ENCODE measurements at regions not wholly inside any gene's neighbourhood (a gene's known extent, or its start where the extent isn't known, plus 50 kb on each side); places are given as distances from the start of the nearest gene placed in this dataset.
"Not testable (repeated sequence)": the region's sequence is repeated elsewhere in the genome, so short reads cannot be mapped to it uniquely, and the experiment has no call there.

DNA sequence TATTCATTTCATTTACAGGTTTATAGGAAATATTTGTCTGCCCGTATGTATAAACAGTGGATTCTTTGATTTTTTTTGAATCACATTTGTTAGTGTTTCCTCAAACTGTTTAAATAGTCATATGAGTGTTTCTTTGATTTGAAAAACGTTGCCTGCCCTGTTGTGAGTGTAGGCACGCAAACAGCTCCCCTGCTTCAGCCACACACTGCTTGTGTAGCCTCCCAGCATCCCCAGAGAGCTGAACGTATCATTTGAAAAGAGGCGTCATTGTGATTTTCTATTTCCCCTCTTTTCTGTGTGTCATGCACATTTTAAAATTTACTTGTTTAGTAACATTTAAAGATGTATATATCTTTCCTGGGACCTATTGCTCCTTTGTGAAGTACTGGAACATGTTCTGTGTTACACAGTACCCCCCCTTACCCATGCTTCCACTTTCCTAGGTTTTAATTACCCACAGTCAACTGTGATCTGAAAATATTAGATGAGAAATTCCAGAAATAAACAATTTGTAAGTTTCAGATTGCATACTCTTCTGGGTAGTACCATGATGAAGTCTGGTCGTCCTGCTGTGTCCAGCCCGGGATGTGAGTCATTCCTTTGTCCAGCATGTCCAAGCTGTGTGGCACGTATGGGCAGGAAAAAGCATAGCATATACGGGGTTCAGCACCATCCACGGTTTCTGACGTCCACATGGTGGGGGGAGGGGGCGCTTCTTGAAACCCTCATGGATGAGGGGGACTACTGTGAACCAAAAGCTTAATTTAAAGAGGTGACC is 78.7 kb downstream of the NPIPB11 start:
- not testable (repeated sequence) for DNase-seq

DNA sequence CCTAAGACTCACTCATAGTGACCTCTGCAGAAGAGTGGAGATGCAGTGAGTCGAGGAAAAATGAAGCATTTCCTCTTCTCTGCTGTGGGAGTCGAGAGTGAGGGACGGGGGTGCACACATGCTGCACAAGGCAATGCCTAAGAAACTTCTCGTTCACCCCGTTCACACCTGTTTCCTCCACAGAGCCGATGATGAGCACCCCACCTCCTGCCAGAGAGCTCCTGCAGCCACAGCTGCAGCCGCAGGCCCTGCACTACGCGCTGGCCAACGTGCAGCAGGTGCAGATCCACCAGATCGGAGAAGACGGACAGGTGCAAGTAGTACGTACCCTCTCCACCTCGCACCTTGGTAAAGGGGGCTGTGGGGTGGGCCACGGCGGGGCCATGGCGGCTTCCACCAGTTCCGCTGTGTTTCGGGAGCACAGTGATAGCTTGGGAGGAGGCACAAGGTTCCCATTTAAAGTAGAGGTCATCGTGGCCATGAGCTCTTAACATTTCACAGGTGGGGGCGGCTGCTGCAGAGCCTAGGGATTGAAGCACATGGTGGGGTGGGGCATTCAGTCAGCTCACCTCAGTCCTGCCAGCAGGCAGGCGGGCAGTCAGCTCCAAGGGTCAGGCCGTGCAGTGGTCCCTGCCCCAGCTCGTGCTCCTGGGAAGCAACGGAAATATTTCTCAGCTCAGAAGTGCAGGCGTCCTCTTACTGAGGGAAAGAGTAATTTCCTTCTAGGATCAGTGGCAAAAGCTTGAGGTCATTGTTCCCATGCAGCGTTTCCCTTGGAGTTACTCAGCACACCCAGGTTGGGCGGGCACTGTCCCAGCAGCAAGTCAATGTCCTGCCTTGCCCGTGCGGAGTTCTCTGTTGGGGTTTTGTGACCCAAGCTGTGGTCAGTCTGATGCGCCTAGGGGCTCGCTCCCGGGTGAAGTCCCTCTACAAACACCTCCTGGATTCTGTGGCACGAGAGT is 80.1 kb downstream of the NPIPB11 start:
- DNase-seq, result not testable (repeated sequence)

DNA sequence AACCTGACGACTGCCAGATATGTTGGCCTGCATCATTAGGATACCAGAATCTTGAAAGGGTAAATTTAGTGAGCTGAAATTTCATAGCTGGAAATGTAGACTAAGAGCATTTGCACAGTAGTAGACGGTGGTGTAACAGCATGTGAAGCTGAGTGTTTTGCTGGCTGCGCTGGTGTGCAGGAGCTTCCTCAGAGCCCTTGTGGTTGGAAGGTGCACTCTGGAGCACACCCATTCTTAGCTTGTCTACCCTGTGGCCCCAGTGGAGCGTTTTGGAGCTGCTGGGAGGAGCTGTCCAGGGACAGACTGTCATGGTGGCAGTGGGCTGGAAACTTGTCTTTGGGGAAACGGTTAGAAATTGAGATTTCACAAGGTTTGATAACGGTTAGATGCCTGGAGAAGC is 82.8 kb downstream of the NPIPB11 start:
- not testable (repeated sequence) for DNase-seq

DNA sequence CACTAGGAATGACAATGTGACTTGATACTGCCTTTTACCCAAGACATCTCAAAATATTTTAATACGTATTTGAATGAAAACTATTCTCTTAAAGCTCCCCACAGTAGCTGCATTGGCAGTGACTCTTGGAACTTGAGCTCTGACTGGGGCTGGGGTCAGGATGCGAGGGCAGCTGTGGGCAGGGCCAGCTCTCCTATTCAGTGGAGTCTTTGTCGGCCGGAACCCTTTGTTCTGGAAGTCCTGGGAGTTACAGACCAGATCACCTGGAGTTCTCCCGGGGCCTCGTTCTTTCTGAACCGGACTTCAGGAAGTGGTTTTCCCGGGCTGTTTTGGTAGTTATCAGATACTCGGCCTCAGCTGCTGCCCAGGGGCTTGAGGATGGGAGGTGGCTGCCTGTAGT is 84.9 kb downstream of the NPIPB11 start:
- no peak for DNase-seq

DNA sequence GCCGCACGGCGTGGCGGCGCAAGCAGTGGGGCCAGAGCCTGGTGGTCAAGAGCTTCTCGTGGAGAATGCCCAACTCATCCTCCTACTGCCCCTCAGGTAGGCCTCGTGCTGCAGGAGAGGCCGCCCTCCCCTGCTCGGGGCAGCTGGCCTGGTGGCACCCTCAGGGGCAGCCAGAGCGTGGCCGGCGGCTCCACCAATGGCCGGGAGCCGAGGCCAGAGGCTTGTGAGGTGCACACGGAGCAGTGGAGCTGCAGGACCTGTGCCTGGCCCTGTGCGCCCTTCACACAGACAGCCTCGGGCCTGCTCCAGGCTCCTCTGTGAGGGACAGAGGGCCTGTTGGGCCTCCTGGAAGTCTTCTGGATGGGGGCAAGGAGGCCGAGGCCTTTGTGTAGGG is 85.5 kb downstream of the NPIPB11 start:
- DNase-seq, result no peak

DNA sequence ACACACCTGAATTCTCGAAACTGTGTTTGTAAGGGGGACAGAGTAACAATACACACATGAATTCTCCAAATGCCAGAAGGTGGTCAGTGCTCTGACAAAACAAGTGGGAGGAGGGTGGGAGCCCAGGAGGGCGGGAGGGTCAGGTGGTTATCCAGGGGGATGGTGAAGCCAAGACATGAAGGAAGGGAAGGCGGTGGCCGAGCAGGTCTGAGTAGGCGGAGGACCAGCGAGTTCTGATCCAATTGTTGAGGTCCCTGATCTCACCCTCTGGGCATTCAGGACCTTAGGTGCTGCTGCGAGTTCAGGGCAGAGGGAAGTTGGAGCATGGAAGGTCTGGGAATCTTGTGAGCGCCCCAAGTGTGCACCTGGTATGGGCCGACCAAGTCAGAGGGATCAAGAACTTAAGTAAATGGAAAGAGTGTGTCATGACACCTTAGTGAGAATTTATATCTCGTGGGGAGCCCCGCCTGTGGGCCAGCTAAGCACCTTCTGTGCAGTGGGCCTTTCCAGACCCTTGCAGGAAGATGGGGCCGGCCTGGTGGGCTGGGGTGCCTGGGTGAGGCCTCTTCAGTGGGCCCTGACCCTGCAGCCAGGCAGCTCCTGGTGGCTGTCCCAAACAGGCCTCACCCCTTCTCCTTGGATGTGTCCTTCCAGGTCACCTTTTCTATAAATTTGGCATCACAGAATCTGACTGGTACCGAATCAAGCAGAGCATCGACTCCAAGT is 86.1 kb downstream of the NPIPB11 start:
- no peak for DNase-seq

DNA sequence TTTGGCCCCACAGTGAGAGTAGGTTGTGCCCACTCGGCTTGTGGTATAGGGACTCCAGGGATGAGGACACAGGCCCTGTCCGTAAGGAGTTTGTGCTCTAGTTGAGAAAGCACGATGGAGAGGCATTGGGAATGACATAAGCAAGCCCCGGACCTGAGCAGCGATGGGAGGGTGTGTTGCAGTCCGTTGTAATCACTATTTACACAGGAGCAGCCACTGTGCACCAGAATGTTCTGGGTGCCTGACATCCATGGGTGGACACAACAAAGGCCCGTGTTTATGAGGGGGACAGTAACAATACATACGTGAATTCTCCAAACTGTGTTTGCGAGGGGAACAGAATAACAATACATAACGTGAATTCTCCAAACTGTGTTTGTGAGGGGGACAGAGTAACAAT is 86.8 kb downstream of the NPIPB11 start:
- DNase-seq, result no peak

DNA sequence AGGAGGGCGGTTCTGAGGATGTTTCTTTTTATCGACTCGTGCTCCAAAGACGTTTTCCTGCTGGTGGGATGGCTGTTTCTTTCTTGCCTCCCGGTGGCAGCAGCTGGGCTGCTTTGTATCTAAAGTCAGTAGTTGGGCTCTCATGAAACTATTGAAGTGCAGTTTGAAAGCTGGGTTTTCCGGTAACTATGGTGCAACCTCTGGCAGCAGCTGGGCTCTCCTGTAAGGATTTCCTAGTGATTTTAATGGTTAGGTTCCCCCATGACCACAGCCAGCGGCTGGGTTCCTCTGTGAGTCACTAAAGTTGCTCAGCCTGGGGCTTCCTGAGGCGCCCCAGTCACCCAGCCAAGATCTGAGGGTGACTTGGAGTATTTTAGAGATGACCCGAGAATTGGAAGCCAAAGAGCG is 87.9 kb downstream of the NPIPB11 start:
- DNase-seq, result not testable (repeated sequence)

DNA sequence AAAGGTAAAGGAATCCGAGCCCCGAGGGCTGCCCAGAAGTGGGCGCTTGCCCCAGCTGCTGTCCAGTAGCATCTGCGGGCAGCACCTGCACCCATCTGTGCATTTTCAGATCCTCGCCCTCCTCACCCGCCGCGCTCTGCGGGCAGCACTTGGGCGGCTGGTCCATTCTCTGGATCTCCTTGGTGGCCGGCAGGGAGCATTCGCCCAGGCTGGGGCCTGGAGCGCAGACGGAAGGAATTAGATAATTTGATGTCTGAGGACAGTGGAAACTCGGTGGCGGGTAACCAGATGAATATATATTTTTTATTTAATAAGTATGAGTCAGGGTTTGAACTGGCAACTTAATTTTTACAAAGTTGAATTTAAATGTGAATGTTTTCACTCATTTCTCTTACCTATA is 88.5 kb downstream of the NPIPB11 start:
- no peak for DNase-seq

DNA sequence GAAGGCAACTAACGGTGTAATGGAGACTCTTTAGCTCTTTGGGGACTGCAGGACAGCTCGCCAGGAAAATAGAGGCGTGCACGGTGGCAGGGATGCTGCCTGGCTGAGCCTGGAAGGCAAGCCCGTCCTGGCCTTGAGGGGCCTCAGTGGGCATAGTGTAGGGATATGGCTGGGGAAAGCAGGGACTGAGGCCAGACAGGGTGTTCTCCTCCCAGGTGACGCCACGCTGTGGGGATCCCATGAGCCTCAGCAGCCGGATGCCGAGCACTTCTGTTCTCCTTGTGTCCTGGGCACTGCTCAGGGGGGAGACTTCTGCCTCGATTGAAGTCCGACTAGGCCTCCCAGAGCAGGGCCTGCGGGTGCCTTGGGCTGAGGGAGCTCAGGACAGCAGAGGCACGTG is 89.2 kb downstream of the NPIPB11 start:
- DNase-seq, result no peak

DNA sequence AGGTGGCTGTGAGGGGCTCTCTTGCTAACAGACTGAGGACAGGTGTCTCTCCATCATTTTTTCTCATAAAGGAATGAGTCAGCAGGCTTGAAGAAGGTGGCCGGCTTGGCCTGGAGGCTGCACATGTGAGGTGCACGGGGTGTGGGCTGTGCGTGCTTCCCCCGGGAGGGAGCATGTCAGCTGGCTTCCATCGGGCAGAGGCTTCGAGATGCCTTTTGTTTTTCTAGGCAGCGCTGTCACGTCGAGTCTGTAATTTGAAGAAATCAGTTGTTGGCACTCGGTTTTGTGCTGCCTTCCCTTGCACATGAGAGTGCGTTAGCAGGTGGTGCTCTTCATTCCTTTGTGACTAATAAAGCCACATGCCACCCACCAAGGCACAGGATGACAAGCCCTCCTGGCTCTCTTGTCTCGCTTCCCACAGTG is 89.7 kb downstream of the NPIPB11 start:
- DNase-seq, result no peak

DNA sequence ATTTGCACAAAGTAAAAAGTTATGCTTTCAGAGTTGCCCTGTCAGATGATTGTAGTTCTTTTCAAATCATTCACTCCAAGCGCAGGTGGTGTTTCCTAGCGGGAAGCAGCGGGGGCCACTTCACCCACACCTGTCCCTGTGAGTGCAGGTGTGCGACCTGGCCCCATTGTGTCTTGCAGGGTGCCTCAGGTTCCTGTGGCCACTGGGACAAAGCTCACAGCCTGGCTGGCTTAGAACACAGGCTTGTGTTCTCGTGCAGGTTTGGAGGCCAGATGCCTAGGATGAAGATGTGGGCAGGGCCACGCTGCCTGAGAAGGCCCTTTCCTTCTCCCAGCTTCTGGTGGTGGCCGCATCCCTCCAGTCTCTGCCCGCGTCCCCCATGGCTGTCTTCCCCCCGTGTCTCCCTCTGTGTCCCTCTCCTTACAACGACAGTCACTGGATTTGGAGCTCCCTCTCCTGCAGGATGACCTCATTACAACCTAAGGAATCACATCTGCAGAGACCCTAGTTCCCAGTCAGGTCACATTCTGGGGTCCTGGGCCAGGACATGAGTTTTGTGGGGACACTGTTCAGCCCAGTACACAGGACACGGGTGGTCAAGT is 90.5 kb downstream of the NPIPB11 start:
- no peak for DNase-seq

DNA sequence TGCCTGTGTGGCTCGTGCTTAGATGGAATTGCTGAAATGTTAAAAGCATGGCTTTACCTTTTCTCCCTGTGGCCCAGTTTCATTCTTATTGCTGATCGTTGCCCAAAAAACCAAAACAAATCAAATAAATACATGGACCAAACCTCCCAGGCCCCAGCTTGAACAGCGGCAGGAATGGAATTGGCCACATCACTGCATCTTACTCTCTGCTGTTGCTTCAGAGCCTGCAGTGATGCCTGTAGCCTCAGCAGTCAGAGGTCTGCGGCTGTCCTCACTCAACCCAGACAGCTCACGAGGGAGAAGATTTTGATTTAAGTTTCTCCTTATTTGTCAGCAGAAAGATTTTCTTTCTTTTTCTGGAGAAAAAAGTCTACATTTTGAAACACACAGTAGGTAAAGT is 91.5 kb downstream of the NPIPB11 start:
- DNase-seq, result no peak

DNA sequence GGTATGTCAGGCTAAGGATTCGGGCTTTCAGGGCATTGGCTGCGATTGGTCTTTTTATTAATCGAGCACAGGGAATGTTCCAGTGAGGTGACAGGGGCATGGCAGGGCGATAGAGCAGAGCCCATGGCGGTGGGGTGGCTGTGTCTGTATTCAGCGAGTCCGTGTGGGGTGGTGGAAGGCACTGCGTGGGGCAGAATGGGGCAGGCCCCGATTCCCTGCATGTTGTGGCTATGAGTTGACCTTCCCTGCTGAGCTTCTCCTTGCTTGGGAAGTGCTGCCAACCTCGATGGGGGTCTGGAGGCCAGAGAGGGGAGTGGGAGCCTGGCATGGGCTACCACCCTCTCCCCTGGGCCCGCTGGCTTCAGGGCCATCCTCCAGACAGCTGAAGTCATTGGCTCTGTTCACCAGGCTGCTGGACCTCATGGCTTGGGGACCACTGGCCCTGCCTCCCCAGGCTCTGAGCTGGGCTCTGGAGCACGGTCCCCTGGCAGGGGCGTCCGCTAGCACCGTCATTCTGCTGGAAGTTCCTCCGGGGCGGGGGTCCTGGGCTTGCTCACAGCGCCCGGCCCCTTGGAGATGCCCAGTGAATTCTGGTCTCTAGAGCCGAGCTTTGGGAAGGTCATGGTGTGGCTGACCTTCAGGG is 92.1 kb downstream of the NPIPB11 start:
- no peak for DNase-seq

DNA sequence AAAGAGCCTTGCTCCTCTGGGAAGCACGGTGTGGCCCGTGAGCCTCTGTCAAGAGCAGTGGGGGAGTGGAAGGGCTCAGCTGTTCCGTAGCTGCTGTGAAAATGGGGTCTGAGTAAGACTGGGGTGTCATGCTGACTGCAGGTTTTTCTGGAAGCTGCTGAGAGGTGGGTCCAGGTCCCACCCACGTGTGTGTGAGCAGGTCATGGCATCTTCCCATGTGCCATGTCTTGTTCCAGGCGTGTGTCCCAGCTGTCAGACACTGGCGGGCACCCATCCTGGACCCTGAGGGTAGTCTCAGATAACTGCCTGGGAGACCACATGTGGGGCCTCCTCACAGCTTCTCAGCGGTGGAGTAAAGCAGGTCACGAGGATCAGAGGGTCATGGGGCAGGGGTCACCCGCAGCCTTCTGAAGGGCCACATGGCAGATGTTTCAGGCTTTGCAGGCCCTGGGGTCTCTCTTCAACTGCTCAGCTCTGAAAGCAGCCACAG is 92.9 kb downstream of the NPIPB11 start:
- DNase-seq, result no peak

DNA sequence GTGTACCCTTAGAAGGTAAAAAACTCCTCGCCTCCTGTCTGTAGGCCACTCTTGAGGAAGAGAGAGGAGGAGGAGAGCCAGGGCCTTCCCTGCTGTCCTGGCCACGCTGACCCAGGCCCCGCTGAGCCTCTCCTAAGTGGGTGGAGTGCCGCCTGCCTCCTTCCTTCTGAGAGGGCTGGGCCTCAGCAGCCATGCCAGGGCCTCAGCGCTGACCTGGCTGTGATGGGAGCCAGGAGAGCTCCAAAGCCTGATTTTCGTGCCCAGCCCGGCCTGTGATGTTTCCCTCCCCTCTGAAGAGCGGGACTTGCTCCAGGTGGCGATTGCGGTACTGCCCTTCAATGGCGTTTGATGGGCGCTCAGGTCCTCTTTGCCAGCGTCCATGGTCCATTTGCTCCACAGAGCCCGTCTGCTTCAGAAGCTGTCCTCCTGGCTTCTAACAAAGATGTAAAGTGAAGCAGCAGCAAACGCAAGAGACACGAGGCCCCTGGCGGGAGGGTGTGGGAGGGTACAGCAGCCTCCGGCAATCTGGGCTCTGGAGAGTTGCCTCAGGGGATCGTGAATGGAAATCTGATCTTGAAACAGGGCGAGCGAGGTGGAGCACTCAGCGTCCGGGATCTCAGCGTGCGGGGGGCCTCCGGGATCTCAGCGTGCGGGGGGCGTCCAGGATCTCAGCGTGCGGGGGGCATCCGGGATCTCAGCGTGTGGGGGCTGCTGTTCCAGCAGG is 93.5 kb downstream of the NPIPB11 start:
- no peak for DNase-seq

DNA sequence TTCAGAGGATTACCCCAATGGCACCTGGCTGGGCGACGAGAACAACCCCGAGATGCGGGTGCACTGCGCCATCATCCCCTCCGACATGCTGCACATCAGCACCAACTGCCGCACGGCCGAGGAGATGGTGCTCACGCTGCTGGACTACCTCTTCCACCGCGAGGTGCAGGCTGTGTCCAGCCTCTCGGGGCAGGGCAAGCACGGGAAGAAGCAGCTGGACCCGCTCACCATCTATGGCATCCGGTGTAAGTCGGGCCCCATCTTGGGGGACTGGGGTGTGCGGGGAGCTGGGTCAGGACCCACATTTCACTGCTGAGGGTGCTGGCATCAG is 94.2 kb downstream of the NPIPB11 start:
- DNase-seq, result not testable (repeated sequence)

DNA sequence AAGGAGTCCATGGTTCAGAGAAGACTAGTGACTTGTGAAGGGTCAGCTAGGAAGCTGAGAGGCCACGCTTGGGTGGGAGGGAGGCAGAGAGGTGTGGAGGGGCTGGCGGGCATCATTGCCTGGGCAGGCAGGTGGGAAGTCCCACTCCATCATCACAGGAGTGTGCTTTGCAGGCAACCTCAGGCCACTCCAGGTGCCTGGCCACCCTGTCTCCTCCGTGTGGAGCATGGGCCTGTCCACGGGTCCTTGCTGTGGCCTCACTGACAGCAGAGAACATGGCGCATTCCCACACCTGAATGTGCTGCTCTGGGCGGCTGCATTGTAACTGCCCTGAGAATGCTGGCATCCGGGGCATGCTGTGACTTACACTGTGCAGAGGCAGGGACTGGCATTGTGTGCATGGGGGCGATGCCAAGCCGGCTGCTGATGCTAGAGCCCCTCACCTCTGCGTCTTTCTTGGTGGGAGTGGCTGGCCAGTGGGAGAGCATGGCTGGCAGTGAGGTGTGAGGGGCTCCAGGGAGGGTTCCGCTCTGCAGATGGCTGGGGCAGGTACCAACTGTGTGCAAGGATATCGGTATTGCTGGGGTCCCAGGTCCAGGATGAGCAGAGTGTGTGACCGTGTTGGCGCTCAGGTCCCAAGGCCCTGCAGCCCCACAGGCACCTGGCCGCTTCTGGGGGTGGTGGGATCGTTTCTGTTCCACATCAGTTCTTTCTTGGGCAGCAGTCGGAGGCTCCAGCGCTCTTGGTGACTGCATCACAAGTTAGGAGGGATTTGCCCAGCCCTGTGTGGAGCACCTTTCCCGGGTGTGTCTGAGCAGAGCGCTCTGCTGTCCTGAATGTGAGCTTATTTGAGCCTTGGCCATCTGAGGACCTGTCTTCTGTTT is 94.8 kb downstream of the NPIPB11 start:
- DNase-seq, result no peak

DNA sequence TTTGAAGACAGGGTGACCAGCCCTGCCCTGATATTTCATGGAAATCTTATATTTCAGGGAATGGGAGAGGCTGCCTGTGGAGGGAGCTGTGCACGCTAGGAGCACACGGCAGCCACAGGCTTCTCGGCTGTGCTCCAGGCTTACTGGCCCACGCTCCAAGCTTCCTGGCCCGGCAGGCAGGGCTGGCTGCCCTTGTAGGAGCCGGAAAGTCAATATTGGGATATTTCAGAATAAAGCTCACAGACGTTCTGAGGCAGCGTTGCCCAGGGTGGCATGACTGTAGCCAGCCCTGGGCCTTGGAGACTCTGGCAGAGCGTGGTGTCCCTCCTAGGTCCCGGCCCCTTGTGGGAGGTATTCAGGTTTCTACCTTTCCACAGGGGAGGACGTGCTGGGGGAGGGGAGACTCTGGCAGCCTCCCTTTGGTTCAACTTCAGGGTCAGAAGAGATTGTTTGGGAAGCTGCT is 95.6 kb downstream of the NPIPB11 start:
- no peak for DNase-seq

DNA sequence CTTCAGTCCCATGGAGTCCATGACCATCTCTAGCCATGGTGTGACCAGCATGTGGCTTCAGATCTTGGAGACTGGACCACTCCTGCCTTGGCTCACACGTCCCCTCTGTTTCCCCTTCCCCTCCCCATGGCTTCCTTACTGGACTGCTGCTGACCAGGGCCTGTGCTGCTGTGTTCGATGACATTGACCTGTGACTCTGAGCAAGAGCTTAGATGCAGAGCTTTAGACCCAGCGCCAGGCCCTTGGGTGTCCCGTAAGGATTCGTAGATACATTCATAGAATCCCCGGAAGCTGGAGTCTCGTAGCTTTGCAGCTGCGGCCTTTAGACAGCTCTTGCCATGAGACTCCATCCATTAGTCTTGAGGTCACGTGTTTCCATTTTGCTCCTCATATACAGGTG is 96.3 kb downstream of the NPIPB11 start:
- not testable (repeated sequence) for DNase-seq
